Endothelial cell of umbilical vein (primary cell): ENCODE measurements at regions not wholly inside any gene's neighbourhood (a gene's known extent, or its start where the extent isn't known, plus 50 kb on each side); places are given as distances from the start of the nearest gene placed in this dataset.

Experiments
- BruUV-seq: library from RNA; stranded (reverse); fragments of 400-500 nt; replicated peaks from 2 replicates; lab custom pipeline; 2021; lab: Mats Ljungman, UMichigan
- CTCF ChIA-PET: fragments of 300-600, 350-600 bp; sonication (Branson Sonifier 250); formaldehyde crosslinking; loops from one replicate; lab custom pipeline; 2021; ENCODE audit warnings: antibody characterized with exemption, inconsistent platforms; lab: Charles Lee
- POLR2A ChIA-PET: fragments of 300-600, 350-600 bp; sonication (Branson Sonifier 250); formaldehyde crosslinking; loops from one replicate; lab custom pipeline; 2021; ENCODE audit warnings: antibody characterized with exemption, inconsistent platforms; lab: Charles Lee
- DNase-seq: peaks from one replicate; pipeline ENCODE4 v3.0.0-alpha.2; 2011; ENCODE audit warnings: low read depth, low spot score
- FAIRE-seq: peaks from 2 replicates; lab custom pipeline; 2011; peaks lifted over from hg19 to GRCh38; lab: Jason Lieb, UNC
- H2AFZ ChIP-seq: 2 replicates; pipeline ENCODE4 v1.6.0; 2012; ENCODE audit warnings: low read depth, low read length, control low read depth, inconsistent platforms
- H3K27ac ChIP-seq: 2 replicates; pipeline ENCODE4 v1.5.1; 2011; ENCODE audit warnings: low read depth, mild to moderate bottlenecking, control low read depth, low read length, moderate library complexity; ENCODE audit not compliant: insufficient read depth
- H3K27me3 ChIP-seq, 2 experiments: 2 replicates each; pipeline versions ENCODE4 v1.6.0 to v1.6.1; 2011; ENCODE audit warnings: low read length in 2 of 2, mixed read lengths in 1 of 2; ENCODE audit not compliant: control insufficient read depth in 2 of 2, insufficient read depth in 2 of 2
- H3K36me3 ChIP-seq, 2 experiments: 2 replicates in 1 of 2; 3 replicates in 1 of 2; pipeline ENCODE4 v1.5.1; 2011; ENCODE audit warnings: low read length in 2 of 2, mild to moderate bottlenecking in 1 of 2, moderate library complexity in 1 of 2; ENCODE audit not compliant: control insufficient read depth in 2 of 2, insufficient read depth in 2 of 2; ENCODE audit errors: extremely low read depth in 1 of 2
- H3K4me1 ChIP-seq: 3 replicates; pipeline ENCODE4 v1.5.1; 2011; ENCODE audit warnings: mild to moderate bottlenecking, low read length; ENCODE audit not compliant: control insufficient read depth, insufficient read depth; ENCODE audit errors: extremely low read depth
- H3K4me2 ChIP-seq: 2 replicates; pipeline ENCODE4 v1.6.1; 2011; ENCODE audit warnings: low read length, control low read depth, mixed read lengths; ENCODE audit not compliant: insufficient read depth
- H3K4me3 ChIP-seq, 3 experiments: fragments of 200-600 bp in 1 of 3; sonication (generic), shearing (Covaris generic) in 1 of 3; replicated peaks in 1 of 3; 2 replicates each; pipeline ENCODE4 v1.5.1; 2011 to 2016; ENCODE audit warnings: control low read depth in 3 of 3, low read length in 3 of 3, mild to moderate bottlenecking in 2 of 3, inconsistent platforms in 1 of 3, low read depth in 1 of 3, moderate library complexity in 1 of 3; ENCODE audit not compliant: insufficient read depth in 1 of 3
- H3K79me2 ChIP-seq: 2 replicates; pipeline ENCODE4 v1.6.0; 2012; ENCODE audit warnings: low read length, inconsistent platforms; ENCODE audit not compliant: control insufficient read depth, insufficient read depth
- H3K9ac ChIP-seq: replicated peaks from 2 replicates; pipeline ENCODE3; 2011; ENCODE audit warnings: low read length, control low read depth; ENCODE audit not compliant: insufficient read depth; ENCODE audit errors: extremely low read depth
- H3K9me1 ChIP-seq: replicated peaks from 3 replicates; pipeline ENCODE4 v1.6.0; 2011; ENCODE audit warnings: mild to moderate bottlenecking, low read length; ENCODE audit not compliant: control insufficient read depth, insufficient read depth; ENCODE audit errors: extremely low read depth
- H3K9me3 ChIP-seq: replicated peaks from 2 replicates; pipeline ENCODE4 v1.5.1; 2012; ENCODE audit warnings: low read length, inconsistent platforms; ENCODE audit not compliant: control insufficient read depth, insufficient read depth
- H4K20me1 ChIP-seq: replicated peaks from 2 replicates; pipeline ENCODE3; 2011; ENCODE audit warnings: mild to moderate bottlenecking, low read length; ENCODE audit not compliant: control insufficient read depth, insufficient read depth; ENCODE audit errors: extremely low read depth
- EZH2 ChIP-seq: IDR thresholded peaks from 2 replicates; pipeline ENCODE4 v1.6.1; 2012; ENCODE audit warnings: borderline replicate concordance, low read depth, mild to moderate bottlenecking, moderate library complexity, low read length, inconsistent platforms; ENCODE audit not compliant: severe bottlenecking
- FOS ChIP-seq: IDR thresholded peaks from 2 replicates; pipeline ENCODE4 v1.6.1; 2011; ENCODE audit warnings: mild to moderate bottlenecking, low read length, moderate library complexity, borderline replicate concordance; ENCODE audit not compliant: insufficient read depth
- JUN ChIP-seq: IDR thresholded peaks from 2 replicates; pipeline ENCODE4 v1.6.1; 2011; ENCODE audit warnings: borderline replicate concordance, low read depth; ENCODE audit not compliant: insufficient read length, insufficient read depth
- MYC ChIP-seq: IDR thresholded peaks from one replicate; pipeline ENCODE4 v1.6.1; 2011; ENCODE audit warnings: mild to moderate bottlenecking, low read depth, low read length
- dilution Hi-C: fragments of 300-500 bp; cut with MboI; formaldehyde crosslinking; loops from one replicate; pipeline ENCODE4 v1.15.0; 2019; ENCODE audit warnings: low sequenced_read_pairs; ENCODE audit not compliant: extremely low pct_ligation_motif_present
- intact Hi-C: fragments of 100-400 bp; cut with micrococcal nuclease; formaldehyde crosslinking; loops from one replicate; pipeline ENCODE4 v1.10.0; 2022

DNA sequence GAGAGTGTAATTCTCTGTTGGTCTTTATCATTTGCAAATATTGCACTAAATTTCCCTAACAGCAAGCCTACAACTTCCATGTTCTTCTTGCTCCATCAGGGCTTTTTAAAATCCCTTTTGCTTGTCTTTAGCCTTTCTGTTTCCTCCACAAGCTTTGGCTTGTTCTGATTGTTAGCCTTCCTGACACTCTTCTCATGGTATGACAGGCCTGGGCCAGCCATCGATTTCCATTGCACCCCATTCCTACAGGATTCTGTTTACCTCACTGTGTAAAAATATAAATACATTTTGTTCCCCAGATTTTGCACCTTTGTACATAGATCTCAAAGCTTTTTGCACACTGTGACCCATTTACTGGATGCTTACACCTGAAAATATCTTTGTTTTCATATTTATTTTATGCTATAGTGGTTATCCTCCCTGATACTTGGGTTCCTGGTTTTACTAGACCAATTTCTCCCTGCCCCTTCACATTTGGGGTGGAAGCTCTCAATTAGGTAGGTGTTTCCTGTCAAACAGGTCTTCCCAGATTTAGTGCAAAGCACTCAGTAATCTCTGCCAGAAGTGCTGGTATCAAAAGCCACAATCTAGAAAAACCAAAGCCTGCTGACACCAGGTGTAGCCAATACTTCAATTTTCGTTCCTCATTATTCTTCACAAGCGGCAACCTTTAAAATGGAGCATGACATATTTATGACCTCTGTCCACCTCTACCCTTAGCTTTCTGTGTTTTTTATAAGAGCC, 57.9 kb upstream of the PPP2R3A start:
- dilution Hi-C loops: no loop called here
- ChIA-PET POLR2A (no interaction called here), CTCF (interaction anchor here (1.5 to 5.6 kb wide), 2 partner anchors 135 to 137 kb away, joined by 3 to 85 read pairs; no protein-coding TSS in a partner anchor)
- BruUV-seq: no TSS peak
- Histone ChIP-seq H4K20me1 (no peaks in the 10 kb centered on the region), H3K79me2 (no peaks in the 10 kb centered on the region), H2AFZ (no peak overlapping the region), H3K27me3 (no peaks in the 10 kb centered on the region), H3K4me2 (no peak overlapping the region), H3K9ac (no peak overlapping the region), H3K9me3 (no peaks in the 10 kb centered on the region), H3K4me1 (no peaks in the 10 kb centered on the region), H3K9me1 (no peaks in the 10 kb centered on the region), H3K4me3 (no peak overlapping the region), H3K36me3 (no peaks in the 10 kb centered on the region), H3K27ac (no peak overlapping the region)
- intact Hi-C loops: no loop called here
- no peak for DNase-seq
- no peak for FAIRE-seq
- TF ChIP-seq MYC: no peak
- no peak for TF ChIP-seq EZH2
- TF ChIP-seq FOS: no peak
- TF ChIP-seq JUN: no peak

DNA sequence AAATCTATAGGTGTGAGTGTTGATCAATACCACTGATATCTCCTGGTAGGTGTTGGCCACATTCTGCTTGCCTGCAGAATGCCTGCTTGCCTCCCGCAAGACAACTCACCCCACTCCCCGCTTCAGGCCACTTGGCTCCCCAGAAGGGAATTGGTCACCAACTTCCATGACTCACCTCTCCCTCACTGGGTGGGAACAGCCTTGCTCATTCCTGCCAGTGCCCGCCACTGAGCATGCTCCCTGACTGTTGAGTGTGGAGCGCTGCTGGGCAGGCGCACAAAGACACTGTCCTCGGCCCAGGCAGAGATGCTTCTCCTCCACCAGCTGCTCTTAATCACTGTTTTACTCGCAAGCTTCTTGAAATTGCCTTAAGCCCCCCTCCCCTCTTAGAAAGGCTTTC, 57.3 kb upstream of the PPP2R3A start:
- Histone ChIP-seq H3K36me3 (no peaks in the 10 kb centered on the region), H4K20me1 (no peaks in the 10 kb centered on the region), H3K79me2 (no peaks in the 10 kb centered on the region), H3K27me3 (no peaks in the 10 kb centered on the region), H3K4me1 (no peaks in the 10 kb centered on the region), H3K4me2 (no peak overlapping the region), H3K4me3 (no peak overlapping the region), H2AFZ (no peak overlapping the region), H3K27ac (no peak overlapping the region), H3K9me1 (no peaks in the 10 kb centered on the region), H3K9me3 (no peaks in the 10 kb centered on the region), H3K9ac (no peak overlapping the region)
- no peak for FAIRE-seq
- ChIA-PET CTCF (interaction anchor here (5.6 kb wide), 1 partner anchor 134 kb away, joined by 85 read pairs; no protein-coding TSS in a partner anchor), POLR2A (no interaction called here)
- DNase-seq: no peak
- dilution Hi-C loops (no loop called here), intact Hi-C loops (no loop called here)
- BruUV-seq: no TSS peak
- no peak for TF ChIP-seq MYC
- no peak for TF ChIP-seq EZH2
